Suppressor macrophage treated with lipopolysaccharide for 1 hour (primary cell): ENCODE measurements at regions not wholly inside any gene's neighbourhood (a gene's known extent, or its start where the extent isn't known, plus 50 kb on each side); places are given as distances from the start of the nearest gene placed in this dataset.

ENCODE experiments used
- DNase-seq, 3 donors: peaks; one replicate each; pipeline ENCODE4 v3.0.0-alpha.2; 2020 to 2022

DNA sequence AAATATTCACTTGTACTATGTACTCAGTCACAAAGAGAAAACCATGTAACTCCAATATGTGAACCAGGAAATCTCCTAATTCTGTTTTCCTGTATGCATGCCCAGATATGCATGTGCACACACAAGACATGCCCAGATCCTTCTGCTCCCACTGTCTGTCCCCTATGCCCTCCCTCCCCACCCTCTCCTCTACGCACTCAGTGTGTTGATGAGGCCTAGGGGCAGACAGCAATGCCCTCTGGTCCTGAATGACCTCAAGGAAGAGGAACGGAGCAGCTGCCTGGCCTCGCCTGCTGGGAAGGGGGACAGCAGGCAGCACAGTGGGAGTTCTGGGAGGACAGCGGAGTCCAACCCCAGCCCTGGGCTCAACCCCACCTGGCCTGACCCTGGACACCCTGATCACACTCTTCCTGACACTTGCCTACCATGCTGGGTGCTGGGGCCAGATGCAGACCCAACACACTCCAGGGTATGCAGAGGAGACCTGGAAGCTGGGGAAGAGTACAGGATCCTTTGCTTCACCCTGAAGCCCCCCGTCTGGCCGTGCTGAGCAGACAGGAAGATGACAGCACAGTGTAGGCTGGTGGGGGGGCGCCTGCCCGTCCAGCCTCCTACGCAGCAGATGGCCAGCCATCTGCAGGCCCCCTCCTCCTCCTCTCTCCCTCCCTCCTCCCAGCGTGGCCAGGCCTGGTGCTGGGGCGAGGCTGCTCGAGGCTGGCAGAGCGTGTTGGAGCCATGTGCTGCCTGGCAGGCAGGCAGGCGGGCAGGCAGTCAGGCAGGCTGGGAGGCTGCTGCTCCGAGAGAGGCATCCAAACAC is 106.6 kb upstream of the NCOR2 start:
- DNase-seq, result no peak

DNA sequence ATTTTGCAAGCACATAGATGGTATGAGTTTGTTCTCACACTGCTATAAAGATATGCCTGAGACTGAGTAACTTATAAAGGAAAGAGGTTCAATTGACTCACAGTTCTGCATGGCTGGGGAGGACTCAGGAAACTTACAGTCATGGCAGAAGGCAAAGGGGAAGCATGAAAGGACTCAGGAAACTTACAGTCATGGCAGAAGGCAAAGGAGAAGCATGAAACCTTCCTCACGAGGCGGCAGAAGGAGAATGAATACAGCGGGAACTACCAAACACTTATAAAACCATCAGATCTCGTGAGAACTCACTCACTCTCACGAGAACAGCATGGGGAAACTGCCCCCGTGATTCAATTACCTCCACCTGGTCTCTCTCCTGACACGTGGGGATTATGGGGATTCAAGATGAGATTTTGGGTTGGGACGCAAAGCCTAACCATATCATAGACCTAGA is 101.9 kb upstream of the NCOR2 start:
- peak; percentile 85 to 92 (median 91) for DNase-seq

DNA sequence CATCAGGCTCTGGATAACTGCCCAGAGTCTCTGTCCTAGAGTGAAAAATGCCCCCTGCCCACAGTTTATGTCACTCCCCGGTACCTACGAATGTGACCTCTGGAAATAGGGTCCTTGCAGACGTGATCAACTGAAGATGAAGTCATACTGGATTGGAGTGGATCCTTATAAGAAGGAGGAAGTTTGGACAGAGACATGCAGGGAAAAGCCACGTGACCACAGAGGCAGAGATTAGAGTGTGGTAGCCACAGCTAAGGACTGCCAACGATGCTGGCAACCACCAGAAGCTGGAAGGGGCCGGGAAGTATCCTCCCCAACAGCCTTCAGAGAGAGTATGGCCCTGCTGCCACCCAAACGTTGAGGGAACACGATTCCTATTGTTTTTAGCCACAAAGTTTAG is 101.2 kb upstream of the NCOR2 start:
- peak; percentile 55 to 63 (median 58) for DNase-seq

DNA sequence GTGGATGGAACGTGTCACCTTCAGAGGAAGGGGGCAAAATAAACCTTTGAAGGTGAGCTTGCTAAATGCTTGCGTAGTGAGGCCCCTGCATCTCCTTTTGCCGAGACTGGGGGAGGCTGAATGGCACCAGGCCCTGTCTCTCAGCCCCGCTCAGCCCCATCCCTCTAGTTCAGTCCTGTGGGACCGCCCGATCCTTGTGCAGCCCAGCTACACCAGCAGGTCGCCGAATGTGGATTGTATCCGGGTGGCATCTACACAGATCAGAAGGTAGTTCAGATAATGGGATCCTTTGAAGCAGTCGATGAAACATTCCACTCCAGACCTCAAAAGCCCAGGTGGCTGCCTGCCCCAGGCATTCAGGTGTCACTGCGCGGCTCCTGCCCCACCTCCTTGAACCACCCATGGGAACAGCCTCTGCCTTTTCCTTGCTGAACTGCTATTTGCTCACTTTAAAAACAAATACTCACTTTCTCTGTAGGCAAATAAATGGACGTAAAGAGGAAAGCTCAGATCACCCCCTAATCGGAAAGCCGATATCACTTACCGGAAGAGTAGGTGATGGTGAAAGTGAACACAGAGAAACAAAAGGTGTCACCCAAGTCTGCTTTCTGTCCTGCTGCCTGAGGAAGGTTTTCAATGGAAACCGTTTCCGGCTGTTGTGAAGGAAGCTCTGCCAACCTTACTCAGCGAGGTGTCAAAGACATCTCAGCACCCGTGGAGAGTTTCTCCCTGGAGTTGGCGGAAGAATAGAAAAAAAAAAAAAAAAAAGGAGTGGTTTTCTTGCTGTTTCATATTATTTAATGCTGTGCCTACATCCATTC is 100.3 kb upstream of the NCOR2 start:
- DNase-seq, result no peak

DNA sequence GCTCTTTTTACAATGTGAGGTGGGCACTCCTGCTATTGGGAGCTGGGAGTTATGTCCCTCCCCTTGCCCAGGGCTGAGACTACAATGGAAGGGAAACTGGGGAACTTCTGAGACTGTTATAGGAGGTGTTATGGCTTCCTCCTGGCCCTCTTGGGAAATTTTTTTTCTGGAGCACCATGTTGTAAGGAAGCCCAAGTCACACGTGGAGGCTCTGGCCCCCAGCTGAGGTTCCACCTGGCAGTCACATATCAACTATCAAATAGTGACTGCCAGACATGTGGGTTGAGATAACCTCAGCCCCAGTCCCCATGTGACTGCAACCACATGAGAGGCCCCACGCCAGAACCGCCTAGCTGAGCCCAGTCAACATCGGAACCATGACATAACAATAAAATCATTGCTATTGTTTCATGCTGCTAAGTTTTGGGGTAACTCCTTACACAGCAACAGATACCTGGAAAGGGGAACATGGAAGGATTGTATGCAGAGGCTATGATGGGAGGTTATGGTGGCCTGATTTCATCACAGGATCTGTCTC is 99.4 kb upstream of the NCOR2 start:
- no peak for DNase-seq

DNA sequence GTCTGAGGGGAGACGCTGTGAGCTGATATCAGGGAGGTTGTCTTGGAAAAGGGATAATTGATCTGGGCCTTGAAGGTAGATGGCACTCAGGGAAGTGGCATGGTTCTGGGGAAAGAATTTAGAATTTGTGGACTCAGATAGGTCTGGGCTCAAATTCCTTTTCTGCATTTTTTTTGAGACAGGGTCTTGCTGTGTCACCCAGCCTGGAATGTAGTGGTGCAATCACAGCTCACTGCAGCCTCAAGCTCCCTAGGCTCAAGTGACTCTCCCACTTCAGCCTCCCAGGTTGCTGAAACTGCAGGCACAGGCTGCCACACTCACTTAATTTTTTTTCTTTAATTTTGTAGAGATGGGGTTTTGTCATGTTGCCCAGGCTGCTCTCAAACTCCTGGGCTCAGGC is 98.1 kb upstream of the NCOR2 start:
- no peak for DNase-seq

DNA sequence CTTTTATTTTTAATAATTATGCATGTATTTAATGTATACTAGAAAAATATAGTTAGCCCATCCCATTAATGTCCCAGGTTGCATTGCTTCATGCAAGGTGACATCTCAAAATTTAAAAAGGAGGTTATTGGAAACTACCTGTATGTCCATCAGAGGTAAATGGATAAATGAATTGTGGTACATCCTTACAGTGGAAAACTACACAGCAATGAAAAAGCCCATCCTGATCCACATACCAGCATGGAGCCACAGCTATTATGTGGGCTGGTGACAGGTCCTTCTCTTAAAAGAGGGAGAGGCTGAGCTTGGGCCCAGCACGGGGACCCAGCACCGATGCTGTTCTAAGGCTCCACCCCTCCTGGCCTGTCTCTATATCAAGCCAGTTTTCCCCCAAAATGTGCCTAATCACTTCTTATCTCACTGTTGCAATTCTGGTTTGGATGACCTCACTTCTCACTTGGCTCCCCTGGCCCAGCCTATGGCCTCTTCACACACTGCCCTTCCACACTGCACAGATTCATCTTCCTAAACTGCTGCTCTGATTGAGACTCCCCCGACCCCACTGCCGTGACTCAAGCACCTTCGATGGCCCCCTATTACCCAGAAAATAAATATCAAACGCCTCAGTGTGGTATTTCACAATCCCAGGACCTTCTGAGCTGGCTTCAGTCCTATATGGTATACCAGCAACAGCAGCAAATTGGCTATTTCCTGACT is 97.1 kb upstream of the NCOR2 start:
- peak; percentile 42 to 50 (median 43) for DNase-seq

DNA sequence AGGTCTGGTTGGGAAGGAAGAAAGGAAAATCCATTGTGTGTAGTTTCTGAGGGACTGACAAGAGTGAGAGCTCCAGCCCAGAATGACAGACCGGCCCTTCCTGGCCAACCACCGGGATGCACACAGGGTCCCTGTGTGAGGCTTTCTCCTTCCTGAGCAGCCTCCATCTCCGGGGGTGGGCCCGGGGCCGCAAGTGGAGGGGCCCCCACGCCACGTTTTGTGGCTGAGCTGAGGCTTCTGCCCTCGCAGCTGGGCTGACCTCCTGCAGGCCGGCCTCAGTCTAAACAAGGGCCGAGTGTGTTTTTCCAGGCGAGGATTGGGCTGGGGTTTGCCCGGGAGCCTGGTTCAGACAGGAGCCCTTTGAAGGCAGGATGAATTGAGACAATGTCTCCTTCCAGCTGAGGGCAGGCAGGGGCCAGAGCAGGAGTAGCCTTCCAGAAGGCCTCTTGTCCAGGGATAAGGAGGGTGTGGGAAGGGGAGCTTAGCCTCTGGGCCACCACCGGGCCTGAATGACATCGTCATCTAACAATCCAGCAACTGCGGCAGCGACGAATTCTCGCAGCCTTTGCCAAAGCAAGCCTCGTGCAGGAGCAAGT is 96.5 kb upstream of the NCOR2 start:
- no peak for DNase-seq

DNA sequence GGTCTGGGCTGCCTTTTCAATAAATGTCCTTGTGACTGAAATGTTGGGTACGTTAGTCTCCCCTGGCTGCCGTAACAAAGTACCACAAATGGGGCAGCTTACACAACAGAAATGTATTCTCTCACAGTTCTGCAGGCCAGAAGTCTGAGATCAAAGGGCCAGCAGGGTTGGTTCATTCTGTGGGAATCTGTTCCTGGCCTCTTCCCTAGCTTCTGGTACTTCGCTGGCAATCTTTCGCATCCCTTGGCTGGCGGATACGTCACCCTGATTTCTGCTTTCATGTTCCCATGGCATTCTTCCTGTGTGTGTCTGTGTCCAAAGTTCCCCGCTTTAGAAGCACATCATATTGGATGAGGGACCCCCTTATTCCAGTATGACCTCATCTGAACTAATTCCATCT is 95.8 kb upstream of the NCOR2 start:
- no peak for DNase-seq

DNA sequence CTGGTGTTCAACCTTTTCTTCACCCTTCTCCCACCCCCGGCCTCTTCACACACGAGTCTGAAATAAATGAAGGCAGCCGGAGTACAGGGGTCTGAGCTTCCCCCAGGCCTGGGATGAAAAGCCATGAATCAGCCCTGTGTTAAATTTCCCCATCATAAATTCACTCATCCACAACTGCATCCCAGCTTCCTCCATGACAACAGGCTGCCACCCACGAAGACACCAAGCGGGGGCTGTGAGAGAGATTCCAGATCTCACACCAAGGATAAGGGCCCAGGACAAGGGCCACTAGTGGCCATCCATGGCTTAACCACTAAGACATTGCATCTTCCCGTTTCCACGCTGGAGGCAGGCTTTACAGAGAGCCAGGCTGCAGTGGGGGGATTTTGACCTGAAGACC is 93.9 kb upstream of the NCOR2 start:
- DNase-seq, result peak; percentile 34 to 57 (median 48)

DNA sequence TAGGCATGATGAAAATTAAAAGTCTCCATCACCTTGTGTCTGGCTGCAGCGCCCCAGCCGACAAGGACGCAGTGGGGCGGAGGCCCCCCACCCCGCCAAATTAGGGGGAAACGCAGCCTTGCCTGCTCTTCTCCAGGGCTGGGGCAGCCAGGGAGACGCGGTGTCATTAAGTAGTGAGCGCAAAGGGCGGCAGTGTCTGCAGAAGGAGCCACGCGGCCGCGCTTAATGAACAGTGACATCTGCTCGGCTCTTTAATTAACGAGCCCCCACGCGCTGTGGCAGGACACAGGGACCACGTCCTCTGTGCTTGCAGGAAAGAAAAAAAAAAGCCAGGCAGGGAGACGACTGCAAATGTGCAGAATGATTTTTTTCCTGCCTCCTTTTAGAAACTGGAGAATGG is 93.4 kb upstream of the NCOR2 start:
- no peak for DNase-seq

DNA sequence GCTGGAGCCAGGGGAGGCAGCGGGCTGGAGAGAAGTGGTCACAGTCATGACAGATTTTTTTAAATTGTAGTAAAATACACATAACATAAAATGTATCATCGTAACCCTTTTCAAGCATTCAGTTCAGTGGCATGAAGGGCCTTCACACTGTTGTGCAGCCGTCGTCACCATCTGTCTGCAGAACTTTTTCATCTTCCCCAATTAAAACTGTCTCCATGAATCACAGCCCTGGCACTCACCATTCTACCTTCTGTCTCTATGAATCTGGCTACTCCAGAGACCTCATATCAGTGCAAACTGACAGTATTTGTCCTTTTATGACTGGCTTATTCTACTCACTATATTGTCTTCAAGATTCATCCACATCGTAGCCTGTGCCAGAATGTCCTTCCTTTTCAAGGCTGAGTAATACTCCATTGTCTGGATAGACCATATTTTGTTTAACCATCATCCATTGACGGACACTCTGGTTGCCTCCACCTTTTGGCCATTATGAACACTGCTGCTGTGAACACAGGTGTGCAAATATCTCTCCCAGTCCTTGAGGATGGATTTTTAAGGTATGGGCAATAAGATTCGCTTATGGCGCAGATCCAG is 91.5 kb upstream of the NCOR2 start:
- no peak for DNase-seq

DNA sequence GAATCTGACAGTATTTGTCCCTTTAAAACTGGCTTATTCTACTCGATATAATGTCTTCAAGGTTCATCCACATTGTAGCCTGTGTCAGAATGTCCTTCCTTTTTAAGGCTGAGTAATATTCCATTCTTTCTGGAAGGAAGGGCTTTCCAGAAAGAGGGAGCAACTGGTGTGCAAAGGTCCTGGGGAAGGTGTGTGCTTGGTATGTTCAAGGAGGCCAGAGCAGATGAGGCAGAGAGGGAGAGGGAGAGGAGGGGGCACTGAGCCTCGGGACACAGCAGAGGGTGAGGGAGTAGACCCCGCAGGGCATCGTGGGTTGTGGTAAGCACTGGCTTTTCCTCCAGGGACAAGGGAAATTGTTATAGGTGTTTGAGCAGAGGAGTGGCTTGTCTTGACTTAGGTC is 90.9 kb upstream of the NCOR2 start:
- DNase-seq, result no peak

DNA sequence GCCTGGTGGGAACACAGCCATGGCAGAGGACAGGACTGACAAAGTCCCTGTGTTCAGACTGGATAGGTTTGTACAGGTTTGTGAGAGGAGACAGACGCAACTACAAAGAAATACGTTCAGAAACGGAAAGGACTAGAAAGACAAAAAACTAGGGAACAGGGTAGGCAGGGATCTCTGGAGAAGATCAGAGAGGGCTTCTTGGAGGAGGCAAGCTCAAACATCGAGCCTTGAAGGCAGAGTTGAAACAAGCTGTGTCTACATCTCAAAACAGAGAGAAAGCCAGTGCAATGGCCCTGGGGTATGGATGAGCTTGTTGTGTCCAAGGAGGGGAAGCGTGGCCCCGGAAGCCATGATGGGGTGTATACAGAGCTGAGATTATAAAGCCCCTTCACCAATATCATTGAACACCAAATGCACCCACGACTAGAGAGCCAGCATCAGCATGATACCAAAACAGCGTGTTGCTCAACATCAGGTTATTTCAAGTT is 89.6 kb upstream of the NCOR2 start:
- DNase-seq, result no peak

DNA sequence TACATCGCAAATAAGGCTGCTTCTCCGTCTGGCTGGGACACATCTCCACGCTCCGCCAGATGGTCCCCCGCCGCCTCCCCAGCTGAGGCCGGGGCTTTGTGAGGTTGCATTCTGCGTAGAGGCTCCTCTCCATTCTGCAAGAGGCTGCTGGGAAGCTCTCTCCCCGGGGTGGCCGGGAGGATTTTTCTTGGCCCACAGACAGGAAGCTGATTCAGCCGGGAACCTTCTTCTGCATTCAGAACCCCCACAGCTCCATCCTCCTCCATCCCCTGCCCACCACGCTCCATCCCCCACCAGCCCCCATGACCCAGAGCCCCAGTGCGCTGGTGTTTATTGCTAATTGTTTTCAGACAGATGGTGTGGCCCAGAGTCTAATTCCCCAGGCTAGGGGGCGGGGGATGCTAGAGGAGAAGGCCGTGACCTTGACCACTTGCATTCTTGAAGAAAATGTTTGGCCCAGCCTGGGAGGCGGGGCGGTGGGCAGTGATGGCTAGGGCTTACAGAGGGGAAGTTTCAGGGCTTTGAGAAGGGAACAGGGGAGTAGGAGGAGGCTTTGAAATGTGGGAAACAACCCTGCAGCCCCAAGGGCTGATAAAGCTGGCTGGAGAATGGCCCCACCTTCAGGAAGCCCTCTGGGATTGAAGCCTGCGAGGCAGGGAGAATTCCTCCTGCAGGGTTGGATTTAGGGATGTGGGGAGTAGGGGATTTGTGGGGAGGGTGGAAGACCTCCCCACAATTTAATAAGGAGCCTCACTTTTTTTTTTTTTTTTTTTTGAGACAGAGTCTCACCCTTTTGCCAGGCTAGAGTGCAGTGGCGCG is 88.5 kb upstream of the NCOR2 start:
- DNase-seq, result peak; percentile 86 to 96 (median 91)

DNA sequence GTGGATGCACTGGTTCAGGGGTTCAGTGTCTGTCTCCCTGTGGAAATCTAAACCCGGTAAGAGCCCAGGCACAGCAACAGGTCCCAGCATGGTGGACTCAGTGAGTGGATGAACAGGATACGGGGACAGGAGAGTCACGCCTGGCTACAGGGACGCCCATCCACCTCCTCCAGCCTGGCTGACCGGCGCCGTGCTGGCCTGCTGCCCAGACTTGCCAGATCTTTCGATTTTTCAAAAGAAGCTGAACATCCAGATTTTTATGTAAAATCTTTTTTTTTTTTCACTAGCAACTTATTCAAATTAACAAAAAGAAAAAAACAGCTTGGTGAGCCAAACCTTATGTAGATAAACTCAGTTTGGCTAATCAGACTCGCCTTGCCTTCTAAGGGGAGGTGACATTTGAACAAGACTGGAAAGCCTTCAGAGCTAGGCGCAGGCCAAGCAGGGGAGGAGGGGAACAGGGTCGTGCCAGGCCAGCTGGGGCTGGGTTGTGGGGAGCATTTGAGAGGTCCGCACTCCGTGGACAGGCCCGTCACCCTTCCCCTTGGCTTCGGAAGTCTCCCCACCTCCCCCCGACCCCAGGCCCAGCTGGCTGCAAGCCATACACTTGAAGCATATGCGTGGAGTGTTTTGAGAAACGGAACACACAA is 87.8 kb upstream of the NCOR2 start:
- DNase-seq, result peak in 1 of 3 donors; percentile 36

DNA sequence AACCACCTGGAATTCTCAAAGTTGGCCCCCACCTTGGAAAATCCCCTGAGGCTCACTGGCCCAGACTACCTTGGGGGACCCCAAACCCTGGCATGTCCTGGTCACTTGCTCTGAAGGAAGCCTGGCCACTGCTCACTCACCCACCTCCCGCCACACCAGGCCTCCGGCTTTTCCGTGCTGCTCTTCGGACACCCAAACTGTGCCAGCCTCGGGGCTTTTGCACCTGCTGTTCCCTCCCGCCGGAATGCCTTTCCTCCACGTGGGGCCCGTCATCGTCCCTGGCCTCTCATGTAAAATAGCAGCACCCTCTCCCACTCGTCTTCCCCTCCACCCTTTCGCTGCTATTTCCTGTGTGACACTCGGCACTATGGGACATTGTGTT is 87.2 kb upstream of the NCOR2 start:
- DNase-seq, result no peak

DNA sequence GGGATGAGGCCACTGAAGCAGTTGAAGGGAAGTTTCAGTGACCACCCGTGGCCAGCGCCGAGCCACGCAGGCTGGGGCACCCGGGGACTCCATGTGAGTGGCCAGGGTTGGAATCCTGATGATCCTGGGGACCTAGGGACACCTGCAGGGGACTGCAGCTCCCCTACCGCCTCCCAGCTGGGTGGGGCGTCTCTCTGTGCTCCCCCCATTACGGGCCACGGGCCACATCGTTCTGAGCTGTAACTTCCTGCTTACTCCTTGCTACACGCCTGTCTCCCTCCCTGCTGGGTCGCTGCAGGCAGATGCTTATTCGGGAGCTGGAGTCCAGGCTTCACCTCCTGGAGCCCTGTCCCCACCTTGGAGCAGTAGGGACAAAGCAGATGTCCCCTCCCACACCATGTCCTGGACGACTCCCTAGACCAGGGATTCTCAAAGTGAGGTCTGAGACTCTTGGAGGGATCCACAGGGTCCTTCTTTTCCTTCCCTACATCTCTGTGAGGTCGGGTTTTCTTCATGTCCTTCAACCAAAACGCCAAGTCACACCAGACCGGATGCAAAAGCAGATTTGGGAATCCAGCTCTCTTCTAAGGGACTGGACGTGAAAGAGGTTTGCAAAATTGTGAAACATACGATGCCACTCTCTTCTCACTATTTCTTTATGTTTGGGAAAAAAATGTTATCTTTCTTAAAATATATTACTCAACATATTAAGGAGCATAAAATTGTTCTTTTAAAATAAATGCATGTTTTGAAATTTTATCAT is 85.9 kb upstream of the NCOR2 start:
- DNase-seq, result no peak

DNA sequence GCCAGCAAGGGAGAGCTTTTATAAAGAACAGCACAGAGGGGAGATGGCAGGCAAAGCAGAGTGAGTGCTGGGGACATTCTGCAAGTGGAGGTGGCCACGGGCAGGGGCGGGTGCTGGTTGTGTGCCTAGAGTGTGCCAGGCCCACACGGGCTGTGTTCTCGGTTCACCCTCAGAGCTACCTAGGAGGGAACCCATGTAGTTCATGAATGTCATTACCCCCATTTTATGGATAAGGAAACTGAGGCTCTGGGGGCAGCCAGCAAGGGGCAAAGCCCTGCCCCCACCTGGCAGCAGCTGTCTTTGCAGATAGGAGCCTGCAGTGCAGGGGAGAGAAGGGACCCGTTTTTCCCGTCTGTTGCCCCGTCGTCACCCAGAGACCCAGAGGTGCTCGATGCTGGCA is 85.2 kb upstream of the NCOR2 start:
- DNase-seq, result no peak
